ENCODE measurements at regions not wholly inside any gene's neighbourhood (a gene's known extent, or its start where the extent isn't known, plus 50 kb on each side); places are given as distances from the start of the nearest gene placed in this dataset.

DNA sequence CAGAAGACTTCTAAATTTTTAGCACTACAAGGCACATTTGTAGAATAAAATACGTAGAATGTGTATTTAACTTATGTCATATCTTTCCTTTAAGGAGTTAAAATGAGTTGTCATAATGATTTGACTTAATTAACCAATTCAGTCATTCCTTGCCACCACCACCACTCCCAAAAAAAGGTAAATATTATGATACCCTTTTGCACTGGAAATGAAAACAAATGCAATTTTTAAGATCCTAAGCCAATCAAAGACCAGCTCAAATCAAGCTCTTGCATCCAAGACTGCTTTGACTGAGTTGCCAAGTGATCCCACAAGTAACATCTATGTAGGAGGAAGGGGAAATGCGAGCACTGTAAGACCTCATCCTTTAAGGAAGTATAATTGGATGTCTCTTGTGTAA, 426.6 kb upstream of the ATP11B start:
- TF ChIP-seq, protein P1, sequence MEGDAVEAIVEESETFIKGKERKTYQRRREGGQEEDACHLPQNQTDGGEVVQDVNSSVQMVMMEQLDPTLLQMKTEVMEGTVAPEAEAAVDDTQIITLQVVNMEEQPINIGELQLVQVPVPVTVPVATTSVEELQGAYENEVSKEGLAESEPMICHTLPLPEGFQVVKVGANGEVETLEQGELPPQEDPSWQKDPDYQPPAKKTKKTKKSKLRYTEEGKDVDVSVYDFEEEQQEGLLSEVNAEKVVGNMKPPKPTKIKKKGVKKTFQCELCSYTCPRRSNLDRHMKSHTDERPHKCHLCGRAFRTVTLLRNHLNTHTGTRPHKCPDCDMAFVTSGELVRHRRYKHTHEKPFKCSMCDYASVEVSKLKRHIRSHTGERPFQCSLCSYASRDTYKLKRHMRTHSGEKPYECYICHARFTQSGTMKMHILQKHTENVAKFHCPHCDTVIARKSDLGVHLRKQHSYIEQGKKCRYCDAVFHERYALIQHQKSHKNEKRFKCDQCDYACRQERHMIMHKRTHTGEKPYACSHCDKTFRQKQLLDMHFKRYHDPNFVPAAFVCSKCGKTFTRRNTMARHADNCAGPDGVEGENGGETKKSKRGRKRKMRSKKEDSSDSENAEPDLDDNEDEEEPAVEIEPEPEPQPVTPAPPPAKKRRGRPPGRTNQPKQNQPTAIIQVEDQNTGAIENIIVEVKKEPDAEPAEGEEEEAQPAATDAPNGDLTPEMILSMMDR (IDR thresholded peaks at IDR 0.05; ENCODE audit: control insufficient read depth, extremely low read depth, insufficient read depth): no peak
- H3K4me3 ChIP-seq (ENCODE audit: low read depth, low read length): no peak overlapping the region
- DNase-seq (ENCODE audit: low read depth): no peak

DNA sequence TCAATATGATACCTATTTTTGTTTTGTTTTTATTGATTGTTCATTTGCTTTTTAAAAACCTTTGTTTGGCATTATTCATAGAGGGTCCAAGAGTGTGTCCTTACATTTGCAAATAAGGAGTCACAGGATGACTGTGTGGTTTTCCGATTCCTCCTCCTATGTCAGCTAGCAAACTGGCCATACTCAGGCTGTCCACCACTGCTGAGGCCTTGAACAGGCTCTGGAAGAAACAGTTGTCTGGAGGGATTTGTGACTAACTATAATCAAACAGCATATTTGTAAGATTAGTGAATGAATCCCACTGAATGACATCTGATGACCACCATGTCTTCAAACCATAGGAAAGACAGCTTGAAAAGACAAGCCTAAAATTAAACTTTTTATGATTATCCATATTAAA, 423.4 kb upstream of the ATP11B start:
- TF ChIP-seq, protein P1 (IDR thresholded peaks at IDR 0.05; ENCODE audit: control insufficient read depth, extremely low read depth, insufficient read depth): no peak
- H3K4me3 ChIP-seq (ENCODE audit: low read depth, low read length): no peak overlapping the region
- no peak for DNase-seq (ENCODE audit: low read depth)

DNA sequence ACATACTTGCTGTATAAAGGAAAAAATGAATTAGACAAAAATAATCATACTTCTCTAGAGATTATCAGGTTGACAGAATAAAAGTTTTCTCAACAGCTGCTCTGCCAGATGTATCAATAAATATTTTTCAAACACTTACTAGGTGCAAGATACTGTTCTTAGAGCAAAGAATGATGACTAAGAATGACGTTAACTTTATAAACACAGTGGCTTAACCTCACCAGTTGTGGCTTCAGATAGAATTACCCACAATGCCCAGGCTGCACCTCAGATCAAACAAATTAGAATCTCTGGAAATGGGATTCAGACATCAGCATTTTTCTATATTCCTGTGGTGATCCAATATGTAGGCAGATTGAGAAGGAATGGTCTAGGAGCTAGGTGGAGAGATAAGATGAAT, 422.4 kb upstream of the ATP11B start:
- TF ChIP-seq, protein P1 (IDR thresholded peaks at IDR 0.05; ENCODE audit: control insufficient read depth, extremely low read depth, insufficient read depth): no peak
- DNase-seq (ENCODE audit: low read depth): no peak
- no peak overlapping the region for H3K4me3 ChIP-seq (ENCODE audit: low read depth, low read length)

DNA sequence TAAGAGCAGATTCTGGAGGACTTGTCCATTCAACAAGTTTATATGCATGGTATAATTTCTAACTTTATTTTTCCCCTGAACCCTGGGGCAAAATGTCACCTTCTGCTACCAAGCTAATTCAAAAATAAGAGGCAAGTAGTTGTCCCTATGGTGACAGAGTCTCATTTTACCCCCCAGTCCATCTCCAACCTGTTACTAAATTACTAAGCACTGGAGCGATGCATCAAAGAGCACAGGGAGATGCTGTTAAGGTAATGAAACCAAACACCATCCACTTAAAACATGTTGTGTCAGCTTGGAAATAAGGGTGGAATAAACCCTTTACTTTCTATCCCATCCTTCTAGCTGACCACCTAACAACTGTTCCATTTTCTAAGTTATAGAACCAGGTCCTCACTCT, 417.4 kb upstream of the ATP11B start:
- TF ChIP-seq, protein P1 (IDR thresholded peaks at IDR 0.05; ENCODE audit: control insufficient read depth, extremely low read depth, insufficient read depth): no peak

DNA sequence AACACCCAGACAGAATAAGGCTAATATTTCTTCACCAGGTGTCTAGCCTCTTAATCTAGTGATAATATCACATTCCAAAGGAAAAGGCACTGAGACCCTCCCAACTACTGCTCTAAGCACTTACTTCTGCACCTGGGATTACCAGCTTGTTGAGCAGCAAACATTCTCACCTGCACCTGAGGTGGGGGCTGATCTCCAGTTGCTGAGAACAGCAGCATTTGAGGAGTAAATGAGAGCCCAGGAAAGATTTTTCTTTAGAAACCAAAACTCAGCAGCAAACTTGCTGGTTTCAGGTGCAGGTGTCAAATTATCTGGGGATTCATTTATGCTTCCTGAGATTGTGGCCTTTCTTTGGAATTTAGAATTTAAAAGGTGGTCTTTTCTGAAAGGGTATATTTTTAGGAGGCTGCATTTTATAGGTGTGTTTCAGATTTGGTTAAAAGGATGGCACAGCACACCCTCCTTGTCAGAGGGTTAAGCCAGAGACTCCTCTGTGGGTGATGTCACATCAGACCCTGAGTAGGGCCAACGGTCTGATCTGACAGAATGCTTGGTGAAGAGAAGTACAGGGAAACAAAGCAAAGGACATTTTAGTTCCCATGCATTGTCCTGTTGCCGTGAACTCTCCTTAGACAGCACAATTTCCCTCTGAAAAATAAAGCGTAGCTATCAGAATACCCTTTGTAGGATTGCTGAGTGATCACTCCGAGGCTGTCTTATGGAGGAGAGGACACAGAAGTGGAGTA, 411.0 kb upstream of the ATP11B start:
- no peak overlapping the region for H3K4me3 ChIP-seq (ENCODE audit: low read depth, low read length)
- TF ChIP-seq, protein P1 (IDR thresholded peaks at IDR 0.05; ENCODE audit: control insufficient read depth, extremely low read depth, insufficient read depth): no peak
- no peak for DNase-seq (ENCODE audit: low read depth)

More for the DNA sequence above, 417.4 kb upstream of the ATP11B start:
- DNase-seq (ENCODE audit: low read depth): no peak
- H3K4me3 ChIP-seq (ENCODE audit: low read depth, low read length): no peak overlapping the region

DNA sequence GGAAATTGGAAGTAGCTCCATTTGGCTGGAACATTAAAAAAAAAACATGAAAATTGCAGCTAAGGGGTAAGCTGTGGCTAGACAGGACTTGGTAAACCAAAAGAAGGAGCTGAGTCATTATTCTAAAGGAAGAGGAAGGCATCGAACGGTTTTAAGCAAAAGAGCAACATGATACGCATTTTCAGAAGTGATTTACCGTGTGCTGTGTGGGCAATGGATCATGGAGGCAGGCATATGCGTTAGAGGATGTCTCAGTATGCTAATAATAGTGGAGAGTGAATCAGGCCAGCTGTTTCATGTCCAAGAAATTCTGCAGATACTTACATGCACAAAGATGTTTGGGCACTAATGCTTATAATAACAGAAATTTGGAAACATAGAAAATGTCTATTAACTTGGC, 409.1 kb upstream of the ATP11B start:
- H3K4me3 ChIP-seq (ENCODE audit: low read depth, low read length): no peak overlapping the region
- DNase-seq (ENCODE audit: low read depth): no peak
- TF ChIP-seq, protein P1 (IDR thresholded peaks at IDR 0.05; ENCODE audit: control insufficient read depth, extremely low read depth, insufficient read depth): no peak

DNA sequence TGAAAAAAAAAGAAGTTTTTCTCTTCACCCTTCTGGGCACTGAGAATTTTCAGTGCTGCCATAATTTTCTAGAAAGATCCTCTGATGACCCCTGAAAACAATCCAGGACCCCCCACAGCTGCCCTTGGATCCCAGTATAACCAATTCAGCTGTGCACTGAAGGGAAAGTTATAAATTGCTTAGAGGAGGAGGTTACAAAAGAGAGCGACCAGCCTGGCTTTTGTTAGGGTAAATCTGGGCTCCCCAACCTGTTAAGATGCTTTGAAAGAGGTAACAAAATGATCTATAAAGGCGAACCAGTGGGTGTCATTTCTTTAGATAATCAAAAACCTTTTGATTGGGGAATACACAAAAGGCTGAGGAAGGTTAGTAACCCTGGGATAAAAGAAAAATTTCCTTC, 407.9 kb upstream of the ATP11B start:
- TF ChIP-seq, protein P1 (IDR thresholded peaks at IDR 0.05; ENCODE audit: control insufficient read depth, extremely low read depth, insufficient read depth): no peak
- DNase-seq (ENCODE audit: low read depth): no peak
- H3K4me3 ChIP-seq (ENCODE audit: low read depth, low read length): no peak overlapping the region

Data from LNCaP clone FGC (cell line).